ENCODE measurements at regions not wholly inside any gene's neighbourhood (a gene's known extent, or its start where the extent isn't known, plus 50 kb on each side); places are given as distances from the start of the nearest gene placed in this dataset.

GRCh38 chr3:145893331-145893730 is 267.7 kb downstream of the PLOD2 start:
- POLR2A ChIA-PET = no interaction called here

DNA sequence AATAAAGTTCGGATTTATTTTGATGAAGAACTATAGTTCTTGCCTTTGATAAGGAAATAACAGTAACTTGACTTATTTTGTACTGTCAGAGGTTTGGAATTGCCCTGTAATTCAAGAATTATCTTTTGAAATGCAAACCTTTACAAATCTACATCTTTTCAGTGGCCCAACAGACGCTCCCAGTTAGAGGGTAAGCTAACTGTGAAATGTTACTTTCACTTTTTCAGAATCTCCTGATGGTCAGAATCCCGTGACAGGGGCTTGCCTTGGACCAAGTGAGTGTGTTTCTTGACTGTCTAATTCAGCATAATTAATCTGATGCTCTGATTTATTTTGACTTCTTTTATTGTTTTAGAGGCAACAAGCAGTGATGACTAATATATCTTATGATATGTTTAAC is 262.5 kb downstream of the PLOD2 start:
- ChIA-PET CTCF (no interaction called here), POLR2A (no interaction called here)
- no peak for TF ChIP-seq FOXM1 (IDR thresholded peaks at IDR 0.05; ENCODE audit: borderline replicate concordance)
- TF ChIP-seq SUZ12 (IDR thresholded peaks at IDR 0.05) = no peak
- TF ChIP-seq LEF1 (IDR thresholded peaks at IDR 0.05; ENCODE audit: borderline replicate concordance) = no peak
- TF ChIP-seq TARDBP (IDR thresholded peaks at IDR 0.05) = no peak
- TF ChIP-seq ELF4 (IDR thresholded peaks at IDR 0.05) = no peak
- TF ChIP-seq L3MBTL2 (conservative IDR thresholded peaks at IDR 0.05) = no peak
- no peak for TF ChIP-seq ZNF384 (IDR thresholded peaks at IDR 0.05)
- no peak for TF ChIP-seq CTBP1 (IDR thresholded peaks at IDR 0.05; ENCODE audit: borderline replicate concordance)
- no peak for DNase-seq (ENCODE audit: extremely low spot score)

More at GRCh38 chr3:145893331-145893730, 267.7 kb downstream of the PLOD2 start:
- CTCF ChIA-PET = interaction anchor here (0.6 kb wide), 1 partner anchor 80 kb away, joined by 5 read pairs; no protein-coding TSS in a partner anchor
- no peak for DNase-seq (ENCODE audit: extremely low spot score)
- TF ChIP-seq L3MBTL2 (conservative IDR thresholded peaks at IDR 0.05) (no peak), ZNF384 (IDR thresholded peaks at IDR 0.05) (no peak), FOXA1 (IDR thresholded peaks at IDR 0.05) (no peak), CTBP1 (IDR thresholded peaks at IDR 0.05; ENCODE audit: borderline replicate concordance) (no peak), LEF1 (IDR thresholded peaks at IDR 0.05; ENCODE audit: borderline replicate concordance) (no peak), ARNT (IDR thresholded peaks at IDR 0.05) (no peak), SUZ12 (IDR thresholded peaks at IDR 0.05) (no peak), FOXK2 (IDR thresholded peaks at IDR 0.05) (no peak), BHLHE40 (IDR thresholded peaks at IDR 0.05; ENCODE audit: borderline replicate concordance) (no peak), SP1 (IDR thresholded peaks at IDR 0.05) (no peak), TARDBP (IDR thresholded peaks at IDR 0.05) (no peak), FOXM1 (IDR thresholded peaks at IDR 0.05; ENCODE audit: borderline replicate concordance) (no peak), HDGF (IDR thresholded peaks at IDR 0.05; ENCODE audit: borderline replicate concordance) (no peak)
- TF ChIP-seq, protein P1, sequence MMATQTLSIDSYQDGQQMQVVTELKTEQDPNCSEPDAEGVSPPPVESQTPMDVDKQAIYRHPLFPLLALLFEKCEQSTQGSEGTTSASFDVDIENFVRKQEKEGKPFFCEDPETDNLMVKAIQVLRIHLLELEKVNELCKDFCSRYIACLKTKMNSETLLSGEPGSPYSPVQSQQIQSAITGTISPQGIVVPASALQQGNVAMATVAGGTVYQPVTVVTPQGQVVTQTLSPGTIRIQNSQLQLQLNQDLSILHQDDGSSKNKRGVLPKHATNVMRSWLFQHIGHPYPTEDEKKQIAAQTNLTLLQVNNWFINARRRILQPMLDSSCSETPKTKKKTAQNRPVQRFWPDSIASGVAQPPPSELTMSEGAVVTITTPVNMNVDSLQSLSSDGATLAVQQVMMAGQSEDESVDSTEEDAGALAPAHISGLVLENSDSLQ (IDR thresholded peaks at IDR 0.05) = no peak

- ChIA-PET POLR2A (no interaction called here), CTCF (no interaction called here)
- no peak for TF ChIP-seq ELF4 (IDR thresholded peaks at IDR 0.05)
- no peak for TF ChIP-seq CTBP1 (IDR thresholded peaks at IDR 0.05; ENCODE audit: borderline replicate concordance)
- no peak for TF ChIP-seq TARDBP (IDR thresholded peaks at IDR 0.05)
- no peak for TF ChIP-seq LEF1 (IDR thresholded peaks at IDR 0.05; ENCODE audit: borderline replicate concordance)
- DNase-seq (ENCODE audit: extremely low spot score) = no peak
These were observed 261.7 kb downstream of the PLOD2 start for GRCh38 chr3:145899241-145899640.

GRCh38 chr3:145900056-145900829 is 260.7 kb downstream of the PLOD2 start:
- TF ChIP-seq FOXA1 (IDR thresholded peaks at IDR 0.05) (no peak), ELF4 (IDR thresholded peaks at IDR 0.05) (no peak), SP1 (IDR thresholded peaks at IDR 0.05) (no peak), LEF1 (IDR thresholded peaks at IDR 0.05; ENCODE audit: borderline replicate concordance) (no peak), BHLHE40 (IDR thresholded peaks at IDR 0.05; ENCODE audit: borderline replicate concordance) (no peak), SUZ12 (IDR thresholded peaks at IDR 0.05) (no peak), TARDBP (IDR thresholded peaks at IDR 0.05) (no peak), CTBP1 (IDR thresholded peaks at IDR 0.05; ENCODE audit: borderline replicate concordance) (no peak), L3MBTL2 (conservative IDR thresholded peaks at IDR 0.05) (no peak), FOXM1 (IDR thresholded peaks at IDR 0.05; ENCODE audit: borderline replicate concordance) (no peak), ZNF384 (IDR thresholded peaks at IDR 0.05) (no peak), ARNT (IDR thresholded peaks at IDR 0.05) (no peak), HDGF (IDR thresholded peaks at IDR 0.05; ENCODE audit: borderline replicate concordance) (no peak)
- ChIA-PET POLR2A (no interaction called here), CTCF (no interaction called here)
- DNase-seq (ENCODE audit: extremely low spot score) = no peak

DNA sequence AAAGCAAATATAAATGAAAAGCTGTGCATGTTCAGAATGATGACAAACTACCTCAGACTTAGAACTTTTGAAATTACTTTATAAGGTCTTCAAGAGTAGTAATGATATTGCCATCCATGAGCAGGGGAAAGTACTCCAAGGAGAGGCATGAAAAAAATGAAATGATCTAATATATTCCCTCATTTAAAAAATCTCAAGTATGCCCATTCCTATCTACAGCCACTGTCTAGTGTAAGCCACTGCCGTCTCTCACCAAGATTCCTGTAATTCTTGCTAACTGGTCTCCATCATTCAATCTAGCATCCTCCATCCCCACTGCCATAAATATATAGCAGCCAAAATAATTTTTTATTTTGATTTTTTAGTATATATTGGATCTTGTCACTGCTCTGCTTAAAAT is 258.8 kb downstream of the PLOD2 start:
- ChIA-PET CTCF (no interaction called here), POLR2A (no interaction called here)
- TF ChIP-seq LEF1 (IDR thresholded peaks at IDR 0.05; ENCODE audit: borderline replicate concordance) = no peak
- no peak for TF ChIP-seq SP1 (IDR thresholded peaks at IDR 0.05)
- TF ChIP-seq FOXA1 (IDR thresholded peaks at IDR 0.05) = no peak
- no peak for TF ChIP-seq HDGF (IDR thresholded peaks at IDR 0.05; ENCODE audit: borderline replicate concordance)
- no peak for TF ChIP-seq FOXK2 (IDR thresholded peaks at IDR 0.05)
- no peak for TF ChIP-seq BHLHE40 (IDR thresholded peaks at IDR 0.05; ENCODE audit: borderline replicate concordance)
- TF ChIP-seq ELF4 (IDR thresholded peaks at IDR 0.05) = no peak
- TF ChIP-seq ARNT (IDR thresholded peaks at IDR 0.05) = no peak
- TF ChIP-seq, protein P1 (IDR thresholded peaks at IDR 0.05) = no peak
- no peak for TF ChIP-seq L3MBTL2 (conservative IDR thresholded peaks at IDR 0.05)
- no peak for TF ChIP-seq TARDBP (IDR thresholded peaks at IDR 0.05)
- TF ChIP-seq FOXM1 (IDR thresholded peaks at IDR 0.05; ENCODE audit: borderline replicate concordance) = no peak
- no peak for TF ChIP-seq CTBP1 (IDR thresholded peaks at IDR 0.05; ENCODE audit: borderline replicate concordance)
- TF ChIP-seq NFRKB (IDR thresholded peaks at IDR 0.05) = no peak
- no peak for DNase-seq (ENCODE audit: extremely low spot score)

GRCh38 chr3:145903472-145904013 is 257.4 kb downstream of the PLOD2 start:
- CTCF ChIA-PET = no interaction called here
- no peak for DNase-seq (ENCODE audit: extremely low spot score)
- POLR2A ChIA-PET = no interaction called here
- no peak for TF ChIP-seq FOXK2 (IDR thresholded peaks at IDR 0.05)
- no peak for TF ChIP-seq L3MBTL2 (conservative IDR thresholded peaks at IDR 0.05)
- TF ChIP-seq, protein P1 (IDR thresholded peaks at IDR 0.05) = no peak
- no peak for TF ChIP-seq NFRKB (IDR thresholded peaks at IDR 0.05)
- no peak for TF ChIP-seq ARNT (IDR thresholded peaks at IDR 0.05)
- TF ChIP-seq BHLHE40 (IDR thresholded peaks at IDR 0.05; ENCODE audit: borderline replicate concordance) = no peak
- TF ChIP-seq HDGF (IDR thresholded peaks at IDR 0.05; ENCODE audit: borderline replicate concordance) = no peak
- TF ChIP-seq SUZ12 (IDR thresholded peaks at IDR 0.05) = no peak
- no peak for TF ChIP-seq FOXA1 (IDR thresholded peaks at IDR 0.05)
- TF ChIP-seq ELF4 (IDR thresholded peaks at IDR 0.05) = no peak
- no peak for TF ChIP-seq FOXM1 (IDR thresholded peaks at IDR 0.05; ENCODE audit: borderline replicate concordance)
- no peak for TF ChIP-seq ZNF384 (IDR thresholded peaks at IDR 0.05)
- no peak for TF ChIP-seq LEF1 (IDR thresholded peaks at IDR 0.05; ENCODE audit: borderline replicate concordance)
- TF ChIP-seq CTBP1 (IDR thresholded peaks at IDR 0.05; ENCODE audit: borderline replicate concordance) = no peak
- no peak for TF ChIP-seq TARDBP (IDR thresholded peaks at IDR 0.05)
- TF ChIP-seq SP1 (IDR thresholded peaks at IDR 0.05) = no peak
